GM12864 (cell line): ENCODE measurements at regions not wholly inside any gene's neighbourhood (a gene's known extent, or its start where the extent isn't known, plus 50 kb on each side); places are given as distances from the start of the nearest gene placed in this dataset.
"Not testable (repeated sequence)": the region's sequence is repeated elsewhere in the genome, so short reads cannot be mapped to it uniquely, and the experiment has no call there.

Experiments used
- DNase-seq: peaks from one replicate; pipeline ENCODE4 v3.0.0-alpha.2; 2011; ENCODE audit warnings: low read depth
- H3K4me3 ChIP-seq: 2 replicates; pipeline ENCODE4 v1.5.1; 2011; ENCODE audit warnings: mild to moderate bottlenecking, low read depth, low read length, control low read depth
- CTCF ChIP-seq: IDR thresholded peaks from 2 replicates; pipeline ENCODE4 v1.5.1; 2011; ENCODE audit warnings: low read depth, mild to moderate bottlenecking, moderate library complexity, low read length, control low read depth, inconsistent platforms; ENCODE audit errors: missing control alignments

DNA sequence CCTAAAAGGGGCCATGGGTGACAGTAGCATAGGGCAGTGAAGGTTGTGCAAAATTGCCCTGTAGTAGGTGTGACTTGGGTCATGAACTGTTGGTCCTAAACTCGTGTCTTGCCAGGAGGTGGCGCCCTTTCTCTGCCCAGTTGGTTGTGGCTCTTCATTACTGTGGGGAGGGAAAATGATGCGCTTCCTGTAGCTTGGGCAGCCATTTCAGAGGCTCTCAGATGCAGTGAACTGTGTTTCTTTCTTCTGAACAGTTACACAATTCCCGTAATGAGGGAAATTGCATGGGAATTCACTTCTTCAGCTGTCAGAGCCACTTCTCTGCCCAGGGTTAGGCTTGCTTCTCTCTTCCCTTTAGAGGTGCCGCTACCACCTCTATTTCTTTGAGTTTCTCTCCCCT lies 148.1 kb upstream of the NRXN3 start:
- no peak overlapping the region for H3K4me3 ChIP-seq
- peak; percentile 55 for DNase-seq
- peak; percentile 82 for TF ChIP-seq CTCF

DNA sequence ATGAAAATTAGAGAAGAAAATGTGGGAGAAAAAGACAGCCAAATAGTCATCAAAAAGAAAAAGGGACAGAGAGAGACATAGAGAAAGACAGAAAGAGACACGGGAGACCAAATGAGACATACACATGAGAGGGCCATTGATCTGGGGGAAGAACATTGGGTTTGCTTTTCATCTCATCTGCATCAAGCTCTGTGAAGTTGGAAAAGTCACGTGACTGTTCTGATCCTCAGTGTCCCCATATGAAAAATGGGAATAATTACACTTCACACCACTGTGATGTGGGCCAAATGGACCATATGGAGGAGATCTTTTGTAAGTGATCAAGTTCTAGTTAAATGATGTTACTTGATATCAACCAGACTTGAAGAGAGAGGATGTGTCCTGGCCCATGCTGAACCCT lies 147.1 kb upstream of the NRXN3 start:
- TF ChIP-seq CTCF = no peak
- H3K4me3 ChIP-seq = no peak overlapping the region
- no peak for DNase-seq

DNA sequence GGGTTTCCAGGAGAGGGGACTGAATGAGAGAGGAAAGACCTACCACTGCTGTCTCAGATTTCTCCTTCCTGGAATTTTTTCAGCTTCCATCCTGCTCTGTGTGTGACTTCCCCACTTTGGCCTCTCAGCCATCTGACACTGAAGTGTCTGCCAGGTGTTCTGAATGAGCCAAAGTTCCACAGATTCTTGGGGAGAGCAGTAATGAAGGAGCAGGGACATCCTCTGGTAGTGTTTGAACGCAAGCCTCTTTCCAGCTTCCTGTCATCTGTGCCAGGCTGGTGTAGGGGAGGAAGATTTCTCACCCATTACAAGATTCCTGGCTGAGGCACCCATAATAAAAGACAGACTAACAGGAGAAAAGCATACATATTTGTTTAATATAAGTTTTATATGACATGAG lies 141.7 kb upstream of the NRXN3 start:
- H3K4me3 ChIP-seq = no peak overlapping the region
- DNase-seq = no peak
- TF ChIP-seq CTCF = no peak

DNA sequence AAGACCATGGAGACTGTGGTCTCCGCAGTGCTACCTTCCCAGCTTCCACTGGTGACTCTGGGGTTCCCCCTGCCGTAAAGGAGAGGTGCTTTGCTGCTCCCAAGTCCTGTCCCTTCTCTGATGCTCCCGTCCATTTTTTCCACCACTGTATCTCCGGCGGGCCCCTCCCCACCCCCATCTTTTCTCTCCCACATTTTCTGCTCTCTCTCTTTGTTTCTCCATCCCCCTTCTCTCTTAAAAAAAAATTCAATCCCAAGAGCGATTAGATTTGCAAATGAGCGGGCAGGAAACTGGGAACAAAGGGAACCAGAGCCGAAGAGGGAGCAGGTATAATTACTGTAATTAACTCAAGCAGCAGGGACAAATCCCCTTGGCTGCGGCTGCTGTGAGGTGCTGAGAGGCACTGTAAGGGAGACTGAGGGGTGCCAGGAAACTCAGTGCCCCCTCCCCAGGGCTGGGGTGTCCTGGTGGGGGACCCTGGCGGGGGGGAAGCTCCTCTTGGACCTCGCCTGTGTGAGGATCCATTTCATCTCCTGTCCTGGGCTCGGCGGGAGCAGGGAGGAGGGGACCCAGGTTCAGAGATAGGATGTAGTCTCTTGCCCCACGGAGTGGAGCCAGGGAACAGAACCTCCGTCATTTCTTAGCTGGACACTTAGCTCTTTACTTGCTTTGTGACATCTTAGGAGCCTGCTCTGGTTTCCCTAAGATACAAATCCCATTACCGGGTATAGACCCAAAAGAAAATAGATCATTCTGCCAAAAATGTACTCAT lies 140.4 kb upstream of the NRXN3 start:
- no peak for DNase-seq
- no peak for TF ChIP-seq CTCF
- H3K4me3 ChIP-seq = no peak overlapping the region

- TF ChIP-seq CTCF = no peak
- no peak for DNase-seq
- H3K4me3 ChIP-seq = no peak overlapping the region
These were observed 126.8 kb upstream of the NRXN3 start for GRCh38 chr14:78043349-78043748.

GRCh38 chr14:78048120-78048519 lies 122.1 kb upstream of the NRXN3 start:
- no peak for DNase-seq
- no peak for TF ChIP-seq CTCF
- no peak overlapping the region for H3K4me3 ChIP-seq

DNA sequence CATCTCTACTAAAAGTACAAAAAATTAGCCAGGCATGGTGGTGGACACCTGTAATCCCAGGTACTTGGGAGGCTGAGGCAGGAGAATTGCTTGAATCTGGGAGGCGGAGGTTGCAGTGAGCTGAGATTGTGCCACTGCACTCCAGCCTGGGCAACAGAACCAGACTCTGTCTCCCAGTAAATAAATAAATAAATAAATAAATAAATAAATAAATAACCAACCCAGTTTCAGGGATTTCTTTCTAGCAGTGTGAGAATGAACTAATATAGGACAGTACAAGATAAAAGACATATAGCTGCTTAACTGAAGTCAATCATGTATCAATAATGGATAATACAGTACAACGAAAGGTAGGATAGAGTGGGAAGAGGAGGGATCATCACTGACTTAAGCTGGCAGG lies 113.3 kb upstream of the NRXN3 start:
- not testable (repeated sequence) for H3K4me3 ChIP-seq, DNase-seq
